Body of pancreas (tissue), 4 donors: ENCODE measurements at regions not wholly inside any gene's neighbourhood (a gene's known extent, or its start where the extent isn't known, plus 50 kb on each side); places are given as distances from the start of the nearest gene placed in this dataset.

Experiments used
- CTCF ChIP-seq, 7 experiments: fragments of 450-650 bp in 4 of 7; fragments of 200-600 bp in 3 of 7; sonication (generic) in 3 of 7; IDR thresholded peaks; one replicate each; pipeline ENCODE4 v1.5.1; 2016 to 2019; ENCODE audit warnings: antibody characterized with exemption in 7 of 7
- POLR2A ChIP-seq, 3 donors: fragments of 450-650 bp; IDR thresholded peaks; one replicate each; pipeline ENCODE4 v1.6.1; 2016; ENCODE audit warnings: antibody characterized with exemption in 3 of 3, mild to moderate bottlenecking in 2 of 3

- TF ChIP-seq CTCF (IDR thresholded peaks at IDR 0.05) = no peak
- no peak for TF ChIP-seq POLR2A (IDR thresholded peaks at IDR 0.05)
These were observed 1086.1 kb upstream of the CNTN5 start for GRCh38 chr11:97934572-97935208.
